D721Med (cell line): ENCODE measurements at regions not wholly inside any gene's neighbourhood (a gene's known extent, or its start where the extent isn't known, plus 50 kb on each side); places are given as distances from the start of the nearest gene placed in this dataset.
"Not testable (repeated sequence)": the region's sequence is repeated elsewhere in the genome, so short reads cannot be mapped to it uniquely, and the experiment has no call there.

Experiments
- DNase-seq: peaks from one replicate; pipeline ENCODE4 v3.0.0; 2011; ENCODE audit warnings: low spot score; ENCODE audit not compliant: insufficient read length
- FAIRE-seq: peaks from 2 replicates; lab custom pipeline; 2011; peaks lifted over from hg19 to GRCh38; lab: Jason Lieb, UNC
- CTCF ChIP-seq: IDR thresholded peaks from 2 replicates; pipeline ENCODE4 v1.5.1; 2012; ENCODE audit warnings: mild to moderate bottlenecking, control low read depth; ENCODE audit not compliant: insufficient read depth; ENCODE audit errors: missing control alignments

GRCh38 chr2:87483093-87483680 lies 264.7 kb upstream of the PLGLB2 start:
- not testable (repeated sequence) for DNase-seq, FAIRE-seq

- not testable (repeated sequence) for DNase-seq
These were observed 263.5 kb upstream of the PLGLB2 start for GRCh38 chr2:87484363-87484762.

GRCh38 chr2:87485455-87485854 lies 262.4 kb upstream of the PLGLB2 start:
- DNase-seq, FAIRE-seq: not testable (repeated sequence)

More at GRCh38 chr2:87484363-87484762, 263.5 kb upstream of the PLGLB2 start:
- FAIRE-seq = not testable (repeated sequence)

- DNase-seq, FAIRE-seq: not testable (repeated sequence)
These were observed 262.0 kb upstream of the PLGLB2 start for GRCh38 chr2:87485884-87486283.

- DNase-seq, FAIRE-seq: not testable (repeated sequence)
These were observed 261.5 kb upstream of the PLGLB2 start for GRCh38 chr2:87486413-87486812.

- FAIRE-seq, DNase-seq: not testable (repeated sequence)
These were observed 259.9 kb upstream of the PLGLB2 start for GRCh38 chr2:87488021-87488420.

- not testable (repeated sequence) for DNase-seq, FAIRE-seq
These were observed 258.9 kb upstream of the PLGLB2 start for GRCh38 chr2:87488991-87489390.

- not testable (repeated sequence) for FAIRE-seq
These were observed 253.0 kb upstream of the PLGLB2 start for GRCh38 chr2:87494846-87495245.

GRCh38 chr2:87495455-87495854 lies 252.4 kb upstream of the PLGLB2 start:
- FAIRE-seq = not testable (repeated sequence)

More at GRCh38 chr2:87494846-87495245, 253.0 kb upstream of the PLGLB2 start:
- not testable (repeated sequence) for DNase-seq

GRCh38 chr2:87496036-87497006 lies 251.6 kb upstream of the PLGLB2 start:
- TF ChIP-seq CTCF = peak; percentile 29
- not testable (repeated sequence) for FAIRE-seq, DNase-seq

More at GRCh38 chr2:87495455-87495854, 252.4 kb upstream of the PLGLB2 start:
- DNase-seq = not testable (repeated sequence)

GRCh38 chr2:87497135-87497534 lies 250.8 kb upstream of the PLGLB2 start:
- not testable (repeated sequence) for FAIRE-seq

GRCh38 chr2:87497700-87498099 lies 250.2 kb upstream of the PLGLB2 start:
- DNase-seq, FAIRE-seq: not testable (repeated sequence)

More at GRCh38 chr2:87497135-87497534, 250.8 kb upstream of the PLGLB2 start:
- not testable (repeated sequence) for DNase-seq

GRCh38 chr2:87498169-87498853 lies 249.6 kb upstream of the PLGLB2 start:
- not testable (repeated sequence) for DNase-seq, FAIRE-seq

- FAIRE-seq, DNase-seq: not testable (repeated sequence)
These were observed 249.0 kb upstream of the PLGLB2 start for GRCh38 chr2:87498854-87499238.

GRCh38 chr2:87499860-87500259 lies 248.0 kb upstream of the PLGLB2 start:
- FAIRE-seq, DNase-seq: not testable (repeated sequence)

- not testable (repeated sequence) for FAIRE-seq
These were observed 247.5 kb upstream of the PLGLB2 start for GRCh38 chr2:87500421-87500820.

GRCh38 chr2:87500951-87501350 lies 246.9 kb upstream of the PLGLB2 start:
- not testable (repeated sequence) for DNase-seq, FAIRE-seq

More at GRCh38 chr2:87500421-87500820, 247.5 kb upstream of the PLGLB2 start:
- not testable (repeated sequence) for DNase-seq

- DNase-seq, FAIRE-seq: not testable (repeated sequence)
These were observed 244.9 kb upstream of the PLGLB2 start for GRCh38 chr2:87502948-87503347.
